ENCODE measurements at regions not wholly inside any gene's neighbourhood (a gene's known extent, or its start where the extent isn't known, plus 50 kb on each side); places are given as distances from the start of the nearest gene placed in this dataset.

- TF ChIP-seq CTCF (IDR thresholded peaks at IDR 0.05) (no peak), POLR2AphosphoS5 (IDR thresholded peaks at IDR 0.05) (no peak)
These were observed 89.7 kb upstream of the DTNA start for GRCh38 chr18:34620258-34620861.

Measured in breast epithelium (tissue), 3 donors.